HT-29 (cell line): ENCODE measurements at regions not wholly inside any gene's neighbourhood (a gene's known extent, or its start where the extent isn't known, plus 50 kb on each side); places are given as distances from the start of the nearest gene placed in this dataset.
A peak's percentile ranks its signal among the peaks of the same experiment; 100 is the strongest.
"Not testable (repeated sequence)": the region's sequence is repeated elsewhere in the genome, so short reads cannot be mapped to it uniquely, and the experiment has no call there.

ENCODE experiments used
- DNase-seq: peaks from one replicate; pipeline ENCODE4 v3.0.0-alpha.2; 2015; ENCODE audit warnings: low spot score

- no peak for DNase-seq
Observed at GRCh38 chr11:82056450-82056849, 677.2 kb downstream of the FAM181B start.

- no peak for DNase-seq
Observed at GRCh38 chr11:82049199-82049598, 684.5 kb downstream of the FAM181B start.

- no peak for DNase-seq
Observed at GRCh38 chr11:82047200-82047599, 686.5 kb downstream of the FAM181B start.

- DNase-seq: no peak
Observed at GRCh38 chr11:82046778-82047177, 686.9 kb downstream of the FAM181B start.

- DNase-seq: no peak
Observed at GRCh38 chr11:82045748-82046457, 687.8 kb downstream of the FAM181B start.

- no peak for DNase-seq
Observed at GRCh38 chr11:82043316-82043715, 690.3 kb downstream of the FAM181B start.

- DNase-seq: no peak
Observed at GRCh38 chr11:82041764-82042163, 691.9 kb downstream of the FAM181B start.

GRCh38 chr11:82038154-82038553 is 695.5 kb downstream of the FAM181B start:
- peak; percentile 10 for DNase-seq

GRCh38 chr11:82034527-82034926 is 699.1 kb downstream of the FAM181B start:
- no peak for DNase-seq

GRCh38 chr11:82027335-82027734 is 706.3 kb downstream of the FAM181B start:
- not testable (repeated sequence) for DNase-seq

- DNase-seq: no peak
Observed at GRCh38 chr11:82024760-82025159, 708.9 kb downstream of the FAM181B start.

GRCh38 chr11:82012276-82012675 is 721.4 kb downstream of the FAM181B start:
- DNase-seq: no peak

GRCh38 chr11:82009133-82009532 is 724.5 kb downstream of the FAM181B start:
- no peak for DNase-seq

GRCh38 chr11:82007521-82007920 is 726.1 kb downstream of the FAM181B start:
- DNase-seq: no peak

GRCh38 chr11:82004537-82005213 is 729.0 kb downstream of the FAM181B start:
- no peak for DNase-seq

- DNase-seq: no peak
Observed at GRCh38 chr11:82003671-82004515, 729.8 kb downstream of the FAM181B start.

- DNase-seq: no peak
Observed at GRCh38 chr11:82003024-82003423, 730.6 kb downstream of the FAM181B start.

GRCh38 chr11:81995889-81996288 is 737.8 kb downstream of the FAM181B start:
- DNase-seq: no peak

GRCh38 chr11:81993755-81994154 is 739.9 kb downstream of the FAM181B start:
- no peak for DNase-seq

GRCh38 chr11:81990659-81991443 is 742.8 kb downstream of the FAM181B start:
- no peak for DNase-seq

- DNase-seq: no peak
Observed at GRCh38 chr11:81989093-81989492, 744.6 kb downstream of the FAM181B start.
